Activated B cell treated with CpG ODN at 0.5 μM for 24 hours (primary cell): ENCODE measurements at regions not wholly inside any gene's neighbourhood (a gene's known extent, or its start where the extent isn't known, plus 50 kb on each side); places are given as distances from the start of the nearest gene placed in this dataset.
"Not testable (repeated sequence)": the region's sequence is repeated elsewhere in the genome, so short reads cannot be mapped to it uniquely, and the experiment has no call there.

Experiments
- ATAC-seq: fragments of 200-7000 bp; cut with Tn5 transposase; one replicate; pipeline ENCODE4 v1.10.0; 2021; ENCODE audit warnings: low read depth, mild to moderate bottlenecking, moderate library complexity
- CTCF ChIA-PET: fragments of 350-600 bp; sonication (Branson Sonifier 250); formaldehyde crosslinking; loops from one replicate; lab custom pipeline; 2021; ENCODE audit warnings: antibody characterized with exemption; lab: Charles Lee
- POLR2A ChIA-PET: fragments of 350-600 bp; sonication (Branson Sonifier 250); formaldehyde crosslinking; loops from one replicate; lab custom pipeline; 2021; ENCODE audit warnings: antibody characterized with exemption; lab: Charles Lee
- DNase-seq: peaks from one replicate; pipeline ENCODE4 v3.0.0; 2022
- H3K27ac Mint-ChIP-seq: one replicate; pipeline ENCODE4 v1.8.0; 2020; ENCODE audit warnings: mixed read lengths
- H3K27me3 Mint-ChIP-seq: one replicate; pipeline ENCODE4 v1.8.0; 2021; ENCODE audit warnings: mixed read lengths
- H3K36me3 Mint-ChIP-seq: one replicate; pipeline ENCODE4 v1.8.0; 2021; ENCODE audit warnings: low read depth, mixed read lengths
- H3K4me1 Mint-ChIP-seq: one replicate; pipeline ENCODE4 v1.8.0; 2021; ENCODE audit warnings: mixed read lengths
- H3K4me3 Mint-ChIP-seq: one replicate; pipeline ENCODE4 v1.8.0; 2020; ENCODE audit warnings: mild to moderate bottlenecking, mixed read lengths
- H3K9me3 Mint-ChIP-seq: one replicate; pipeline ENCODE4 v1.8.0; 2020; ENCODE audit warnings: mixed read lengths
- CTCF ChIP-seq: fragments of 200-600 bp; IDR thresholded peaks from one replicate; pipeline ENCODE4 v1.8.0; 2022; ENCODE audit warnings: antibody characterized with exemption, mild to moderate bottlenecking
- intact Hi-C: fragments of 100-400 bp; cut with micrococcal nuclease; formaldehyde crosslinking; loops from one replicate; pipeline ENCODE4 v1.15.1; 2024

DNA sequence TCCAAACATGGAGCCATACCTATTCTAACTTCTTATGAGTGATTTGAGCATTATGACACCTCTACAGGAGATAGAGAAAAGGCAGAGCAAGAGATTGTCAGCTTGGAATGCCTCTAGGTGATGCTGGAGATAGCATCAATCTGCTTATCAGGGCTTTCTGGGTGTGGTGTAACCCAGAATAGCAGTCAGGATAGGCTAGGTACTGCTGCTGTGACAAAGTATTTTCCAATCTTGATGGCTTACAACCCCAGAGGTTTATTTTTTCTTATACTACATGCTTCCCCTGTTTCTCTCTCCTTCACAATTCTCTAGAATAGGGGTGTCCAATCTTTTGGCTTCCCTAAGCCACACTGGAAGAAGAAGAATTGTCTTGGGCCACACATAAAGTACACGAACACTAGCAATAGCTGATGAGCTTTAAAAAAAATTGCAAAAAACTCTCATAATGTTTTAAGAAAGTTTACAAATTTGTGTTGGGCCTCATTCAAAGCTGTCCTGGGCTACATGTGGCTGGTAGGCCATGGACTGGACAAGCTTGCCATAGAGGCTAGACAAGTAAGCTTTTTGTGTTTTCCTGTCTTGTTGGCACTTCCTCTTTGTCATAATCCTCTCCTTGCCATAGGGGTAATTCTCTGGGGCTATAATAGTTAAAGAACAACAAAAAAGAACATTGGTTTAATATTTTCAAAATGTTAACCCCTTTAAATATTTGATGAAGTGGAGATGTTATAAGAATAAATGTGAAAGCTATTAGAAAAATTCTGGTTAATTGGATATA is 123.9 kb upstream of the PMCH start:
- Mint-ChIP-seq H3K27me3 (peaks cover 5% of the 10 kb centered on the region), H3K4me1 (no peaks in the 10 kb centered on the region)

GRCh38 chr12:102317155-102317554 is 119.5 kb upstream of the PMCH start:
- no peak overlapping the region for H3K4me3 Mint-ChIP-seq
- no peaks in the 10 kb centered on the region for H3K4me1 Mint-ChIP-seq
- DNase-seq (no peak), ATAC-seq (no peak)
- ChIA-PET POLR2A (no interaction called here), CTCF (no interaction called here)
- intact Hi-C loops, result no loop called here
- H3K36me3 Mint-ChIP-seq, result no peaks in the 10 kb centered on the region
- peaks cover 11% of the 10 kb centered on the region for H3K27me3 Mint-ChIP-seq
- H3K27ac Mint-ChIP-seq, result no peak overlapping the region
- H3K9me3 Mint-ChIP-seq, result no peaks in the 10 kb centered on the region
- no peak for TF ChIP-seq CTCF

More for the DNA sequence above, 123.9 kb upstream of the PMCH start:
- intact Hi-C loops, result no loop called here
- POLR2A ChIA-PET, result no interaction called here
- Mint-ChIP-seq H3K9me3 (peaks cover 3% of the 10 kb centered on the region), H3K4me3 (no peak overlapping the region), H3K27ac (no peak overlapping the region), H3K36me3 (no peaks in the 10 kb centered on the region)
- ATAC-seq (no peak), DNase-seq (no peak)
- TF ChIP-seq CTCF, result no peak
- CTCF ChIA-PET, result no interaction called here

DNA sequence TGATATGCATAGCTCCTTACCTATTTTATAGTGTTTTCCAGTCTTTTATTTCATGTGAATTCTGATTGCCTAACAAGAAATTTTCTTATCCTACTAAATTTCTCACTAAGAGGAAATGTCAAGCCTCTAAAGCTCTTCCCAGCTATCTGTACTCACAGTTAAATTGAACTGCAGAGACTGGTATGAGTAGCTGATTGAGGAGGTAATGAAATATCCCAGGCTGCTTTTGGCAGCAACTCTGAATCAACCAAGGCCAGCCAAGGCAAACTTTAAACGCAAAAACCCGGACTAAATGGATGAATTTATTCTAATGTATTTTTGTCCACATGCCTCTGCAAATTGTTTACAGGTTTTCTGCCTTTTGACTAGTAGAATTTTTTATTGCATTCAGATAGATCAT is 119.1 kb upstream of the PMCH start:
- Mint-ChIP-seq H3K27me3 (peaks cover 11% of the 10 kb centered on the region), H3K36me3 (no peaks in the 10 kb centered on the region), H3K4me1 (no peaks in the 10 kb centered on the region), H3K4me3 (no peak overlapping the region), H3K9me3 (no peaks in the 10 kb centered on the region), H3K27ac (no peak overlapping the region)
- ChIA-PET CTCF (no interaction called here), POLR2A (no interaction called here)
- intact Hi-C loops, result no loop called here
- ATAC-seq, result no peak
- no peak for DNase-seq
- TF ChIP-seq CTCF, result no peak

DNA sequence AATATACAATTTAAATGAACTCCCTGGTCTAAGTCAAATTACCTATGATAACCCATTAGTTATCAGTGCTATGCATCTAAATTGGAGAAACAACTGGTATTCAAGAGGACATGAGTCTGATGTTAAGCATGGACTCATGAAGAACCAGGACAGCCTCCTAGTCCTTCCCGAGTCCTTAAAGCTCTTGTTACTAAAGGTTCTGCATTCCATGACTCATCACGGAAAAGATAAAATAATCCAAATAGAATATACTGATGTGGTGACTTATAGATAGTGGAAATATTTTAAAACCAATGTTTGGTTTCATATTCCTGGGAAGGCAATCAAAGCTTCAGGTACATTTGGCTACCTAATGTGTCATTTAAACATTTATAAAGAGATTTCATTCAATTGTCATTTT is 117.2 kb upstream of the PMCH start:
- Mint-ChIP-seq H3K4me1 (no peaks in the 10 kb centered on the region), H3K27ac (no peak overlapping the region), H3K36me3 (no peaks in the 10 kb centered on the region), H3K4me3 (no peak overlapping the region), H3K9me3 (no peaks in the 10 kb centered on the region), H3K27me3 (peaks cover 8% of the 10 kb centered on the region)
- ChIA-PET CTCF (no interaction called here), POLR2A (no interaction called here)
- TF ChIP-seq CTCF, result no peak
- DNase-seq (no peak), ATAC-seq (no peak)
- intact Hi-C loops, result no loop called here

- H3K4me3 Mint-ChIP-seq, DNase-seq, H3K9me3 Mint-ChIP-seq, H3K36me3 Mint-ChIP-seq, ATAC-seq, POLR2A ChIA-PET, H3K27me3 Mint-ChIP-seq, H3K4me1 Mint-ChIP-seq, intact Hi-C loops, H3K27ac Mint-ChIP-seq: not testable (repeated sequence)
- CTCF ChIA-PET, result interaction anchor here (0.7 kb wide), 1 partner anchor 33 kb away, joined by 3 read pairs; no protein-coding TSS in a partner anchor
These were observed 115.7 kb upstream of the PMCH start for GRCh38 chr12:102313116-102313971.
